ENCODE measurements at regions not wholly inside any gene's neighbourhood (a gene's known extent, or its start where the extent isn't known, plus 50 kb on each side); places are given as distances from the start of the nearest gene placed in this dataset.

GRCh38 chr1:234932511-234933430, 195.9 kb downstream of the TOMM20 start:
- TF ChIP-seq POLR2AphosphoS5 (IDR thresholded peaks at IDR 0.05; ENCODE audit: low read depth, low read length) (no peak), POLR2A (IDR thresholded peaks at IDR 0.05; ENCODE audit: low read depth, low read length) (no peak; the same call in 1 of the 2 replicates)
- DNase-seq (ENCODE audit: insufficient read length) (no peak), FAIRE-seq (no peak)

DNA sequence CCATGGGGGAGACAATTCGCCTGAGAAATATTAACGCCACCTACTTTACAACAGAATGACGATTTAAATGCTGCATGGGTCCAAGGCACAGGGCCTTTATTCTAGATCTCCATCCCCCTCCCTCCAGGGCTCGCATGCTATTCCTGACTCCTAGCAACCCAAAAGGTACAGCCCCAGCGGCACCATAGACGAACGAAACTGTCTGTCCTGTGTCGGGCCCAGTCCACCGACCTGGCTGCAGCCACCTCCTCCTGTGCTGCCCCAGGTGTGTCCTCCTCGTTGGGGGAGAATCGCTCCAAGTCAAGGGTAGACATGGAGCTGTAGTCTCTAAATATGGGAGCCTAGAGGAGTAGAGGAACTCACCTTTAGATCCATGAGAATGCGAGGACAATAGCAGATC, 196.5 kb downstream of the TOMM20 start:
- DNase-seq (ENCODE audit: insufficient read length) (no peak), FAIRE-seq (no peak)

DNA sequence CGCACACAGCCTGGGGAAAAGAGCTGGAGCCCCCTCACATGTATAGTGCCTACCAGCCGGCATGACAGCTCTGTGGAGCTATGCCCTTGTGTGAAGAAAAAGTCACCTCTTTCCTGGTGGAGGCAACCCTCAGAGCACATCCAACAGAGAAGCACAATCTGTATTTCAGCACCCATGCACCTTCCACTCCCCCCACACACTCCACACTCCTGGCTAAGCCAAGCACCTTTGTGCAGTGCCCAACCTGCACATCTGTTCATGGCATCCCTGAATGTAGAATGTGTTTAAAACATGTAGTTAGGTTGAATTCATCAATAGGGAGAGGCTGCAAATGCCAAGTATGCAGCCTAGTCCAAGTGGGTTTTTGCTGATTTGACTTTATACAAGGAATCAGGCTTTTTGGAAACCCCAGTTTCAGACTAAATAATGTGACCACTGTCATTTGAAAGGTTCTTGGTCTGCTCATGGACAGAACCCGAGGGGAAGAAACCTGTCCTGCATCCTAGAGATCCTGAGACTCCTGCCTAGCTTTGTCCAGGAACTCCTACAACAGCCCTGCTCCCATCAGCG, 197.1 kb downstream of the TOMM20 start:
- FAIRE-seq (no peak), DNase-seq (ENCODE audit: insufficient read length) (no peak)
- TF ChIP-seq TAF1 (IDR thresholded peaks at IDR 0.05; ENCODE audit: borderline replicate concordance, low read depth, low read length), result no peak

More for the DNA sequence above, 196.5 kb downstream of the TOMM20 start:
- TF ChIP-seq POLR2A (IDR thresholded peaks at IDR 0.05; ENCODE audit: low read depth, low read length), result no peak
- no peak for TF ChIP-seq TAF1 (IDR thresholded peaks at IDR 0.05; ENCODE audit: borderline replicate concordance, low read depth, low read length)
- no peak for TF ChIP-seq POLR2AphosphoS5 (IDR thresholded peaks at IDR 0.05; ENCODE audit: low read depth, low read length)

DNA sequence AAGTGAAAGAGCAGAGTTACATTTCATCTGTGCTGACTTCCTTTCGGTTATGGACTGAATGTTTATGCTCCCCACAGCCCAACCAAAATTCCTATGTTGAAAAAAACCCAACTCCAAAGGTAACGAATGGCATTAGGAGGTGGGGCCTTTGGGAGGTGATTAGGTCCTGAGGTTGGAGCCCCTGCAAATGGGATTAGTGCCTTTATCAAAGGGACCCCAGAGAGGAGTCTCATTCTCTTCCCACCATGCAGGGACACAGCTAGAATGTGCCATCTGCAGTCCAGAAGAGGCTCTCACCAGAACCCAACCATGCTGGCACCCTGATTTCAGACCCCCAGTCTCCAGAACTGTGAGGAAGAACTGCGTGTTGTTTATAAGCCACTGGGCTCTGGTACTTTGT, 199.3 kb downstream of the TOMM20 start:
- DNase-seq (ENCODE audit: insufficient read length) (no peak), FAIRE-seq (no peak)
- TF ChIP-seq POLR2A (IDR thresholded peaks at IDR 0.05; ENCODE audit: low read depth, low read length) (no peak), TAF1 (IDR thresholded peaks at IDR 0.05; ENCODE audit: borderline replicate concordance, low read depth, low read length) (no peak), POLR2AphosphoS5 (IDR thresholded peaks at IDR 0.05; ENCODE audit: low read depth, low read length) (no peak)

DNA sequence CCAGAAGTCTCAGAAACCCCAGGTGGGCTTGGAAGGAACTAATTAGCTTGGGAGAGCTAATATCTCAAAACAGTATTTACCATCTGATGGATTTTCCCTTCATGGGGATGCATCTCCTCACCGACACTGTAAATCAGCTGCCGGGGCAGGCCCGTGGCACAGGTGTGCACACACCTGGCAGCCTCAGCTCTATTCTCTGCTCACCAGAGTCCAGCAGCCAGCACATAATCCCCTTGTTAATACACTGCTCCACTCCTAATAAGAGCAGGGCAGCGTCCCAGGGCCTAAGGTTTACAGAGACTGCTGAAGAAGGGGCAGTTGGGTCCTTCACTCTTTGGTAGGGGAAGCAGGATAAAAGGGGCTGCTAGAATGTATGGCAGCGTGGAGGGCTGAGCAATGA, 200.0 kb downstream of the TOMM20 start:
- DNase-seq (ENCODE audit: insufficient read length) (no peak), FAIRE-seq (no peak)
- TF ChIP-seq POLR2A (IDR thresholded peaks at IDR 0.05; ENCODE audit: low read depth, low read length), result no peak

- FAIRE-seq (no peak), DNase-seq (ENCODE audit: insufficient read length) (no peak)
- TF ChIP-seq TAF1 (IDR thresholded peaks at IDR 0.05; ENCODE audit: borderline replicate concordance, low read depth, low read length), result no peak
- TF ChIP-seq POLR2AphosphoS5 (IDR thresholded peaks at IDR 0.05; ENCODE audit: low read depth, low read length), result no peak
- TF ChIP-seq POLR2A (IDR thresholded peaks at IDR 0.05; ENCODE audit: low read depth, low read length), result no peak
Observed at GRCh38 chr1:234927971-234928640, 200.5 kb downstream of the TOMM20 start.

DNA sequence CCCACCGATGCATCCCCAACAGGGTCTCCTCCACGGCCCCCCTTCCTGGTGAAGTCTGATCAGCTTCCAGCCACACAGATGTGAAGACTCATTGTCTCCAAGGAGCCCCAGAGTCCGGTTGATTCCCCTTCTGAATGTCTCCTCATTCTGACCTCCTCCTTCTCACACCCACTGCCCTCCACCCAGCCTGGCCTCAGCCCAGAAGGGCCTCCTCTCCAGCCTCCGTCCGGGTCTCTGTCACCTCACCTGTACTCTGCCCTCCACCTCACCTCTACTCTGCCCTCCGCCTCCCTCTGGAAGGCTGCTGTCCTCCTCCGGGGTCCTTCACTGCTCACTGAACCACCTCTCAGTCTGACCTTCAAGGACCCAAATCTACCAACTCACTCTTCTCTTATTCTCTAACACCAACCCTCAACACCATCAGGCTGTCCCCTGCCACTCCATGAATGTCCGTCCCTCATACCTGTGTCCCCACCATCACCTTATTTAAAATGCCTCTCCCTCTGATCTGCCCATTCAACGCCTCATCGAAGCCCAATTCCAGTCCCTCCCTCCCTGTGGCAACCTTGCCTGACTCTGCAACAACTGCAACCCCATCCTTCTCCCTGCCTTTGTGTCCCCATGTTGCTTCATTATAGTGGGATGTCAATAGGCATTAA, 201.2 kb downstream of the TOMM20 start:
- FAIRE-seq (no peak), DNase-seq (ENCODE audit: insufficient read length) (no peak)
- peak; percentile 15; the same call in 1 of the 2 replicates for TF ChIP-seq POLR2AphosphoS5 (IDR thresholded peaks at IDR 0.05; ENCODE audit: low read depth, low read length)
- TF ChIP-seq POLR2A (IDR thresholded peaks at IDR 0.05; ENCODE audit: low read depth, low read length), result no peak

- FAIRE-seq, result peak; percentile 86
- peak; percentile 34 for DNase-seq (ENCODE audit: insufficient read length)
- TF ChIP-seq POLR2AphosphoS5 (IDR thresholded peaks at IDR 0.05; ENCODE audit: low read depth, low read length) (peak; percentile 51), POLR2A (IDR thresholded peaks at IDR 0.05; ENCODE audit: low read depth, low read length) (peak; percentile 45; the same call in 1 of the 2 replicates), TAF1 (IDR thresholded peaks at IDR 0.05; ENCODE audit: borderline replicate concordance, low read depth, low read length) (peak; percentile 49; the same call in 1 of the 2 replicates)
Observed at GRCh38 chr1:234926559-234927311, 201.9 kb downstream of the TOMM20 start.

- no peak for FAIRE-seq
- no peak for DNase-seq (ENCODE audit: insufficient read length)
- TF ChIP-seq TAF1 (IDR thresholded peaks at IDR 0.05; ENCODE audit: borderline replicate concordance, low read depth, low read length), result no peak
- no peak for TF ChIP-seq POLR2A (IDR thresholded peaks at IDR 0.05; ENCODE audit: low read depth, low read length)
- TF ChIP-seq POLR2AphosphoS5 (IDR thresholded peaks at IDR 0.05; ENCODE audit: low read depth, low read length), result no peak
Observed at GRCh38 chr1:234926264-234926558, 202.4 kb downstream of the TOMM20 start.

- FAIRE-seq (no peak), DNase-seq (ENCODE audit: insufficient read length) (no peak)
- no peak for TF ChIP-seq TAF1 (IDR thresholded peaks at IDR 0.05; ENCODE audit: borderline replicate concordance, low read depth, low read length)
- TF ChIP-seq POLR2AphosphoS5 (IDR thresholded peaks at IDR 0.05; ENCODE audit: low read depth, low read length), result no peak
- TF ChIP-seq POLR2A (IDR thresholded peaks at IDR 0.05; ENCODE audit: low read depth, low read length), result no peak
Observed at GRCh38 chr1:234925440-234926263, 203.0 kb downstream of the TOMM20 start.
